IMR-90 (cell line): ENCODE measurements at regions not wholly inside any gene's neighbourhood (a gene's known extent, or its start where the extent isn't known, plus 50 kb on each side); places are given as distances from the start of the nearest gene placed in this dataset.

Experiments
- ATAC-seq: fragments of 200-7000 bp; cut with Tn5 transposase; 2 replicates; pipeline ENCODE4 v1.9.1; 2020; ENCODE audit warnings: low read depth, mild to moderate bottlenecking, moderate library complexity
- BruUV-seq: library from RNA; stranded (reverse); fragments of 400-500 nt; replicated peaks from 2 replicates; lab custom pipeline; 2021; lab: Mats Ljungman, UMichigan
- CTCF ChIA-PET: fragments of 300-600 bp; formaldehyde crosslinking; extraction: SDS; loops from one replicate; lab custom pipeline; 2021; ENCODE audit warnings: antibody characterized with exemption; lab: Yijun Ruan, JAX
- POLR2A ChIA-PET: fragments of 300-600 bp; sonication (Branson Sonifier 250); formaldehyde crosslinking; loops from one replicate; lab custom pipeline; 2022; ENCODE audit warnings: antibody characterized with exemption; ENCODE audit not compliant: unreplicated experiment; lab: Charles Lee
- DNase-seq: peaks from one replicate; pipeline ENCODE4 v3.0.0; 2013
- H2AFZ ChIP-seq: replicated peaks from 2 replicates; pipeline ENCODE3; 2013; ENCODE audit warnings: low read length, mild to moderate bottlenecking; ENCODE audit not compliant: poor library complexity
- H2AK5ac ChIP-seq: 2 replicates; pipeline ENCODE4 v1.6.1; 2013; ENCODE audit warnings: low read depth, low read length, inconsistent platforms
- H2AK9ac ChIP-seq: replicated peaks from 2 replicates; pipeline ENCODE3; 2013; ENCODE audit warnings: mild to moderate bottlenecking, low read depth, low read length, moderate library complexity; ENCODE audit not compliant: poor library complexity
- H2BK120ac ChIP-seq: 2 replicates; pipeline ENCODE4 v1.6.1; 2013; ENCODE audit warnings: low read depth, low read length, inconsistent platforms
- H2BK15ac ChIP-seq: 3 replicates; pipeline ENCODE4 v1.6.1; 2013; ENCODE audit warnings: low read depth, low read length, inconsistent platforms
- H2BK20ac ChIP-seq: 2 replicates; pipeline ENCODE4 v1.6.1; 2013; ENCODE audit warnings: low read depth, mild to moderate bottlenecking, inconsistent platforms, low read length, moderate library complexity
- H2BK5ac ChIP-seq: 2 replicates; pipeline ENCODE4 v1.6.1; 2013; ENCODE audit warnings: mild to moderate bottlenecking, low read depth, low read length, inconsistent platforms; ENCODE audit not compliant: poor library complexity, severe bottlenecking
- H3K14ac ChIP-seq: replicated peaks from 2 replicates; pipeline ENCODE4 v1.6.1; 2013; ENCODE audit warnings: low read depth, low read length, inconsistent platforms
- H3K18ac ChIP-seq: 2 replicates; pipeline ENCODE4 v1.6.1; 2013; ENCODE audit warnings: low read depth, low read length, control low read depth
- H3K23ac ChIP-seq: 2 replicates; pipeline ENCODE4 v1.6.1; 2013; ENCODE audit warnings: low read depth, low read length, inconsistent platforms
- H3K27ac ChIP-seq: 2 replicates; pipeline ENCODE4 v1.5.1; 2013; ENCODE audit warnings: mild to moderate bottlenecking, control low read depth, low read length; ENCODE audit not compliant: insufficient read depth
- H3K27me3 ChIP-seq: 2 replicates; pipeline ENCODE4 v1.6.1; 2013; ENCODE audit warnings: low read length; ENCODE audit not compliant: control insufficient read depth, insufficient read depth
- H3K36me3 ChIP-seq: 2 replicates; pipeline ENCODE4 v1.6.1; 2013; ENCODE audit warnings: low read length, mixed read lengths; ENCODE audit not compliant: control insufficient read depth, insufficient read depth
- H3K4ac ChIP-seq: 2 replicates; pipeline ENCODE4 v1.6.1; 2013; ENCODE audit warnings: low read depth, low read length, inconsistent platforms
- H3K4me1 ChIP-seq: 2 replicates; pipeline ENCODE4 v1.6.1; 2013; ENCODE audit warnings: low read length, mixed read lengths; ENCODE audit not compliant: control insufficient read depth, insufficient read depth
- H3K4me2 ChIP-seq: 2 replicates; pipeline ENCODE4 v1.6.1; 2013; ENCODE audit warnings: low read depth, mild to moderate bottlenecking, control low read depth, low read length, moderate library complexity
- H3K4me3 ChIP-seq: 2 replicates; pipeline ENCODE4 v1.5.1; 2013; ENCODE audit warnings: low read depth, mild to moderate bottlenecking, control low read depth, low read length, moderate library complexity; ENCODE audit not compliant: insufficient read depth
- H3K56ac ChIP-seq: 2 replicates; pipeline ENCODE4 v1.6.1; 2013; ENCODE audit warnings: low read length, inconsistent platforms; ENCODE audit not compliant: insufficient read depth; ENCODE audit errors: extremely low read depth
- H3K79me1 ChIP-seq, 2 experiments: 2 replicates each; pipeline ENCODE4 v1.6.1; 2013; ENCODE audit warnings: low read length in 2 of 2, inconsistent platforms in 1 of 2, low read depth in 1 of 2
- H3K9ac ChIP-seq: 2 replicates; pipeline ENCODE4 v1.6.1; 2013; ENCODE audit warnings: low read depth, low read length, control low read depth
- H3K9me1 ChIP-seq: 2 replicates; pipeline ENCODE4 v1.6.1; 2013; ENCODE audit warnings: low read length, inconsistent platforms; ENCODE audit not compliant: insufficient read depth
- H3K9me3 ChIP-seq: 2 replicates; pipeline ENCODE4 v1.6.1; 2013; ENCODE audit warnings: low read length; ENCODE audit not compliant: control insufficient read depth, insufficient read depth
- H4K20me1 ChIP-seq: 2 replicates; pipeline ENCODE4 v1.6.1; 2013; ENCODE audit warnings: low read length, inconsistent platforms; ENCODE audit not compliant: insufficient read depth
- H4K5ac ChIP-seq: 2 replicates; pipeline ENCODE4 v1.6.1; 2013; ENCODE audit warnings: mild to moderate bottlenecking, low read depth, low read length, control low read depth
- H4K8ac ChIP-seq, 2 experiments: 2 replicates each; pipeline ENCODE4 v1.6.1; 2013; ENCODE audit warnings: low read depth in 2 of 2, low read length in 2 of 2, control low read depth in 1 of 2, inconsistent platforms in 1 of 2
- H4K91ac ChIP-seq: 2 replicates; pipeline ENCODE4 v1.6.1; 2013; ENCODE audit warnings: low read depth, low read length, inconsistent platforms; ENCODE audit not compliant: insufficient read depth
- BHLHE40 ChIP-seq: fragments of 150-350 bp; IDR thresholded peaks from 2 replicates; pipeline ENCODE4 v1.6.1; 2016; ENCODE audit warnings: mild to moderate bottlenecking, low read depth, low read length
- CEBPB ChIP-seq: IDR thresholded peaks from 2 replicates; pipeline ENCODE4 v1.6.1; 2012; ENCODE audit warnings: low read depth, low read length, improper control_type of control experiment
- CHD1 ChIP-seq: IDR thresholded peaks from 2 replicates; pipeline ENCODE4 v1.6.1; 2012; ENCODE audit warnings: low read depth, low read length, improper control_type of control experiment
- ELK1 ChIP-seq: fragments of 150-350 bp; IDR thresholded peaks from 2 replicates; pipeline ENCODE4 v1.6.1; 2016; ENCODE audit warnings: low read depth, mild to moderate bottlenecking, low read length, moderate library complexity, borderline replicate concordance
- FOS ChIP-seq: fragments of 150-350 bp; IDR thresholded peaks from 2 replicates; pipeline ENCODE4 v1.6.1; 2016; ENCODE audit warnings: low read depth, low read length
- MAFK ChIP-seq: IDR thresholded peaks from 2 replicates; pipeline ENCODE4 v1.6.1; 2012; ENCODE audit warnings: low read depth, low read length, improper control_type of control experiment
- MXI1 ChIP-seq: IDR thresholded peaks from 2 replicates; pipeline ENCODE4 v1.6.1; 2012; ENCODE audit warnings: low read depth, mild to moderate bottlenecking, low read length, moderate library complexity, borderline replicate concordance
- NFE2L2 ChIP-seq: fragments of 150-350 bp; IDR thresholded peaks from 2 replicates; pipeline ENCODE4 v1.6.1; 2016; ENCODE audit warnings: low read depth, mild to moderate bottlenecking, low read length
- RFX5 ChIP-seq: IDR thresholded peaks from 2 replicates; pipeline ENCODE4 v1.8.0; 2012; ENCODE audit warnings: low read depth, mild to moderate bottlenecking, low read length, moderate library complexity
- SMC3 ChIP-seq: fragments of 150-350 bp; IDR thresholded peaks from 2 replicates; pipeline ENCODE4 v1.6.1; 2016; ENCODE audit warnings: low read depth, mild to moderate bottlenecking, antibody characterized with exemption, low read length, moderate library complexity
- WGBS, 2 experiments: methylation state at CpG; one replicate each; pipeline versions ENCODE4 v1.1.5 to v1.1.7; 2013; ENCODE audit warnings: missing lambda C conversion rate in 2 of 2; ENCODE audit not compliant: insufficient read length in 1 of 2; ENCODE audit errors: extremely low coverage in 2 of 2; 5-methylcytosine and 5-hydroxymethylcytosine counted together
- dilution Hi-C: fragments of 300-500 bp; cut with HindIII; formaldehyde crosslinking; loops from one replicate; pipeline ENCODE4 v1.14.3; 2018; ENCODE audit warnings: low sequenced_read_pairs; ENCODE audit not compliant: unreplicated experiment
- in situ Hi-C: fragments of 300-500 bp; cut with MboI; formaldehyde crosslinking; loops from 3 replicates; pipeline ENCODE4 v1.14.3; 2019; ENCODE audit warnings: low sequenced_read_pairs, inconsistent platforms, mixed read lengths
- intact Hi-C: fragments of 100-400 bp; cut with micrococcal nuclease; formaldehyde crosslinking; loops from 2 replicates; pipeline ENCODE4 v1.10.0; 2022
- TF ChIP-seq, protein P1 (sequence below): conservative IDR thresholded peaks from 2 replicates; pipeline ENCODE4 v1.5.1; 2012; ENCODE audit warnings: mild to moderate bottlenecking, low read depth, low read length, improper control_type of control experiment

- Histone ChIP-seq H3K4ac (no peak overlapping the region), H3K4me2 (no peak overlapping the region), H4K20me1 (no peaks in the 10 kb centered on the region), H4K91ac (no peak overlapping the region), H2BK20ac (no peak overlapping the region), H3K79me1 (no peaks in the 10 kb centered on the region), H2BK120ac (no peak overlapping the region), H3K9ac (no peak overlapping the region), H3K4me1 (no peaks in the 10 kb centered on the region), H3K4me3 (no peak overlapping the region), H4K8ac (no peak overlapping the region), H3K14ac (no peak overlapping the region), H2AK9ac (no peak overlapping the region), H3K27me3 (no peaks in the 10 kb centered on the region), H2BK5ac (no peak overlapping the region), H3K9me1 (no peaks in the 10 kb centered on the region), H2AFZ (no peak overlapping the region), H3K9me3 (no peaks in the 10 kb centered on the region), H3K27ac (no peak overlapping the region), H3K36me3 (no peaks in the 10 kb centered on the region), H3K23ac (no peak overlapping the region), H2BK15ac (no peak overlapping the region), H4K5ac (no peak overlapping the region), H3K56ac (no peak overlapping the region), H3K18ac (no peak overlapping the region), H2AK5ac (no peak overlapping the region)
- BruUV-seq = no TSS peak
- POLR2A ChIA-PET = no interaction called here
- no peak for DNase-seq
- ATAC-seq = no peak
- in situ Hi-C loops (no loop called here), intact Hi-C loops (no loop called here), dilution Hi-C loops (no loop called here)
- CTCF ChIA-PET = interaction anchor here (0.6 kb wide), 1 partner anchor 65 kb away, joined by 3 read pairs; no protein-coding TSS in a partner anchor
- no peak for TF ChIP-seq FOS
- no peak for TF ChIP-seq SMC3
- no peak for TF ChIP-seq CHD1
- no peak for TF ChIP-seq BHLHE40
- no peak for TF ChIP-seq RFX5
- no peak for TF ChIP-seq CEBPB
- no peak for TF ChIP-seq NFE2L2
- TF ChIP-seq MAFK = no peak
- TF ChIP-seq ELK1 = no peak
- no peak for TF ChIP-seq MXI1
- TF ChIP-seq, protein P1, sequence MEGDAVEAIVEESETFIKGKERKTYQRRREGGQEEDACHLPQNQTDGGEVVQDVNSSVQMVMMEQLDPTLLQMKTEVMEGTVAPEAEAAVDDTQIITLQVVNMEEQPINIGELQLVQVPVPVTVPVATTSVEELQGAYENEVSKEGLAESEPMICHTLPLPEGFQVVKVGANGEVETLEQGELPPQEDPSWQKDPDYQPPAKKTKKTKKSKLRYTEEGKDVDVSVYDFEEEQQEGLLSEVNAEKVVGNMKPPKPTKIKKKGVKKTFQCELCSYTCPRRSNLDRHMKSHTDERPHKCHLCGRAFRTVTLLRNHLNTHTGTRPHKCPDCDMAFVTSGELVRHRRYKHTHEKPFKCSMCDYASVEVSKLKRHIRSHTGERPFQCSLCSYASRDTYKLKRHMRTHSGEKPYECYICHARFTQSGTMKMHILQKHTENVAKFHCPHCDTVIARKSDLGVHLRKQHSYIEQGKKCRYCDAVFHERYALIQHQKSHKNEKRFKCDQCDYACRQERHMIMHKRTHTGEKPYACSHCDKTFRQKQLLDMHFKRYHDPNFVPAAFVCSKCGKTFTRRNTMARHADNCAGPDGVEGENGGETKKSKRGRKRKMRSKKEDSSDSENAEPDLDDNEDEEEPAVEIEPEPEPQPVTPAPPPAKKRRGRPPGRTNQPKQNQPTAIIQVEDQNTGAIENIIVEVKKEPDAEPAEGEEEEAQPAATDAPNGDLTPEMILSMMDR = no peak
- WGBS, 2 experiments = no CpG with 5 or more reads among the region's 3 CpGs
Measured at GRCh38 chr3:177545964-177546363, 348.7 kb upstream of the TBL1XR1 start.
